ENCODE measurements at regions not wholly inside any gene's neighbourhood (a gene's known extent, or its start where the extent isn't known, plus 50 kb on each side); places are given as distances from the start of the nearest gene placed in this dataset.

DNA sequence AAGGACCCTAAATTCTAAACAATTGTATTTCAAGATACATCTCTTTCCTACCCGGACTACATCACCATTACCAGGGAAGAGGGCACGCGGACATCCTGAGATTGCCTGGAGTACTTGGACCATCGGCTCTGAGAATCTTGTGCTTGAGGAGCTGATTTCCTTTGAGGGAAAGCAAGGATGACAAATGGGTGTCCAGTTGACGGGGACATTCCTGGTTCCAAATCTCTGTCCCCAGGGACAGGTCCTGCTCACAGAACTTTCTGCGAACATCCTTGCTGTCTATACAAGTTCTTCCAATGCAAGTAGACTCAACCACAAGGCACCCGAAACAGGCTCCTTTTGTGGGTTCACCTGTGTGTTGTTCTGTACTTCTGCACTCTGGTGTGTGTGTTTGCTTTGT lies 289.5 kb upstream of the MYT1L start:
- DNase-seq: no peak
- CTCF ChIA-PET: interaction anchor here (1.4 to 1.6 kb wide), 2 partner anchors 14 to 78 kb away, joined by 5 read pairs; no protein-coding TSS in a partner anchor
- TF ChIP-seq RFX5 (IDR thresholded peaks at IDR 0.05; ENCODE audit: low read length) (no peak), SIN3A (IDR thresholded peaks at IDR 0.05; ENCODE audit: borderline replicate concordance, low read depth, low read length) (no peak), EP300 (IDR thresholded peaks at IDR 0.05; ENCODE audit: borderline replicate concordance in 1 of 2, low read depth in 1 of 2, low read length in 1 of 2) (no peak), GABPA (IDR thresholded peaks at IDR 0.05; ENCODE audit: low read depth) (no peak), TAF1 (IDR thresholded peaks at IDR 0.05; ENCODE audit: borderline replicate concordance, low read depth, low read length) (no peak), TCF12 (IDR thresholded peaks at IDR 0.05) (no peak), FOXM1 (IDR thresholded peaks at IDR 0.05; ENCODE audit: low read depth) (no peak)
- TF ChIP-seq, protein P1, sequence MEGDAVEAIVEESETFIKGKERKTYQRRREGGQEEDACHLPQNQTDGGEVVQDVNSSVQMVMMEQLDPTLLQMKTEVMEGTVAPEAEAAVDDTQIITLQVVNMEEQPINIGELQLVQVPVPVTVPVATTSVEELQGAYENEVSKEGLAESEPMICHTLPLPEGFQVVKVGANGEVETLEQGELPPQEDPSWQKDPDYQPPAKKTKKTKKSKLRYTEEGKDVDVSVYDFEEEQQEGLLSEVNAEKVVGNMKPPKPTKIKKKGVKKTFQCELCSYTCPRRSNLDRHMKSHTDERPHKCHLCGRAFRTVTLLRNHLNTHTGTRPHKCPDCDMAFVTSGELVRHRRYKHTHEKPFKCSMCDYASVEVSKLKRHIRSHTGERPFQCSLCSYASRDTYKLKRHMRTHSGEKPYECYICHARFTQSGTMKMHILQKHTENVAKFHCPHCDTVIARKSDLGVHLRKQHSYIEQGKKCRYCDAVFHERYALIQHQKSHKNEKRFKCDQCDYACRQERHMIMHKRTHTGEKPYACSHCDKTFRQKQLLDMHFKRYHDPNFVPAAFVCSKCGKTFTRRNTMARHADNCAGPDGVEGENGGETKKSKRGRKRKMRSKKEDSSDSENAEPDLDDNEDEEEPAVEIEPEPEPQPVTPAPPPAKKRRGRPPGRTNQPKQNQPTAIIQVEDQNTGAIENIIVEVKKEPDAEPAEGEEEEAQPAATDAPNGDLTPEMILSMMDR (IDR thresholded peaks at IDR 0.05): no peak

DNA sequence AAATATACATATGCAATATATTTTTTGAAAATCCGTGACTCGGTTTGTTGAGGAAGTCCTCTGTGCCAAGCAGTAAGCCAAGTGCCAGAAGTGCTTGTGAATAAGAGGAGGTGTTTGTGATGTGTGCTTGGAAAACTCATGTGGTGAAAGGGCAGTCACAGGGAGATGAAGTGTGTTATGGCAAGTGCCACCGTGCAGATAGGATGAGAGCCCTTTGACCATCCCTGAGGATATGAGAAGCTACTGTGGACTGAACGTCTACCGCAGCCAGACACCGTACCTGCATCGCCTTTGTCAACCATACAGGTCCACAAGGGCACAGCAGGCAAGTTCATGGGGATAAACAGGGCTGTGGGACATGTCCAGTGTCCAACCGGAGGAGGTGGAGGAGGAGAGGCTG lies 288.9 kb upstream of the MYT1L start:
- H3K9me3 ChIP-seq: no peaks in the 10 kb centered on the region; the same call in 1 of the 2 replicates
- ChIA-PET POLR2A (no interaction called here), CTCF (interaction anchor here (0.9 to 1.3 kb wide), 2 partner anchors 38 to 765 kb away, joined by 3 read pairs; no protein-coding TSS in a partner anchor)
- no peak overlapping the region for H3K4me3 ChIP-seq (ENCODE audit: low read depth in 2 of 2, low read length in 1 of 2)
- H3K4me2 ChIP-seq: no peak overlapping the region
- no peak overlapping the region for H2AFZ ChIP-seq (ENCODE audit: low read depth)
- H4K20me1 ChIP-seq (ENCODE audit: insufficient read depth): no peaks in the 10 kb centered on the region
- H3K4me1 ChIP-seq (ENCODE audit: control insufficient read depth in 1 of 2, insufficient read depth in 2 of 2, low read depth in 1 of 2, low read length in 1 of 2): no peaks in the 10 kb centered on the region; a peak in 1 of 4 replicates
- no peaks in the 10 kb centered on the region for H3K27me3 ChIP-seq (ENCODE audit: insufficient read depth)
- 43% methylated on average over 8 of the region's 8 CpGs for WGBS (ENCODE audit: low lambda C conversion rate)
- H3K9me2 ChIP-seq: no peaks in the 10 kb centered on the region
- H3K9ac ChIP-seq: no peak overlapping the region
- no peak for TF ChIP-seq RAD21 (IDR thresholded peaks at IDR 0.05; ENCODE audit: low read length)
- TF ChIP-seq, protein P2, sequence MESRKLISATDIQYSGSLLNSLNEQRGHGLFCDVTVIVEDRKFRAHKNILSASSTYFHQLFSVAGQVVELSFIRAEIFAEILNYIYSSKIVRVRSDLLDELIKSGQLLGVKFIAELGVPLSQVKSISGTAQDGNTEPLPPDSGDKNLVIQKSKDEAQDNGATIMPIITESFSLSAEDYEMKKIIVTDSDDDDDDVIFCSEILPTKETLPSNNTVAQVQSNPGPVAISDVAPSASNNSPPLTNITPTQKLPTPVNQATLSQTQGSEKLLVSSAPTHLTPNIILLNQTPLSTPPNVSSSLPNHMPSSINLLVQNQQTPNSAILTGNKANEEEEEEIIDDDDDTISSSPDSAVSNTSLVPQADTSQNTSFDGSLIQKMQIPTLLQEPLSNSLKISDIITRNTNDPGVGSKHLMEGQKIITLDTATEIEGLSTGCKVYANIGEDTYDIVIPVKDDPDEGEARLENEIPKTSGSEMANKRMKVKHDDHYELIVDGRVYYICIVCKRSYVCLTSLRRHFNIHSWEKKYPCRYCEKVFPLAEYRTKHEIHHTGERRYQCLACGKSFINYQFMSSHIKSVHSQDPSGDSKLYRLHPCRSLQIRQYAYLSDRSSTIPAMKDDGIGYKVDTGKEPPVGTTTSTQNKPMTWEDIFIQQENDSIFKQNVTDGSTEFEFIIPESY (IDR thresholded peaks at IDR 0.05; ENCODE audit: borderline replicate concordance, low read depth): no peak
- H3K79me2 ChIP-seq (ENCODE audit: insufficient read depth): no peaks in the 10 kb centered on the region
- DNase-seq: no peak
- no peaks in the 10 kb centered on the region for H3F3A ChIP-seq (replicated peaks; ENCODE audit: insufficient read depth)
- H3K27ac ChIP-seq (ENCODE audit: low read depth in 2 of 2, low read length in 1 of 2): no peak overlapping the region
- H3K36me3 ChIP-seq (replicated peaks in 1 of 2; ENCODE audit: control insufficient read depth in 1 of 2, insufficient read depth in 2 of 2, low read length in 1 of 2): no peaks in the 10 kb centered on the region

More for the DNA sequence above, 289.5 kb upstream of the MYT1L start:
- H3K27me3 ChIP-seq (ENCODE audit: insufficient read depth): no peaks in the 10 kb centered on the region
- H3F3A ChIP-seq (replicated peaks; ENCODE audit: insufficient read depth): no peaks in the 10 kb centered on the region
- H3K9me3 ChIP-seq: no peaks in the 10 kb centered on the region
- POLR2A ChIA-PET: no interaction called here
- H3K9ac ChIP-seq: no peak overlapping the region
- no peaks in the 10 kb centered on the region for H3K36me3 ChIP-seq (replicated peaks in 1 of 2; ENCODE audit: control insufficient read depth in 1 of 2, insufficient read depth in 2 of 2, low read length in 1 of 2)
- WGBS (ENCODE audit: low lambda C conversion rate): 31% methylated on average over 7 of the region's 7 CpGs
- H4K20me1 ChIP-seq (ENCODE audit: insufficient read depth): no peaks in the 10 kb centered on the region
- no peak overlapping the region for H3K27ac ChIP-seq (ENCODE audit: low read depth in 2 of 2, low read length in 1 of 2)
- H3K4me3 ChIP-seq (ENCODE audit: low read depth in 2 of 2, low read length in 1 of 2): no peak overlapping the region
- no peaks in the 10 kb centered on the region; a peak in 1 of 4 replicates for H3K4me1 ChIP-seq (ENCODE audit: control insufficient read depth in 1 of 2, insufficient read depth in 2 of 2, low read depth in 1 of 2, low read length in 1 of 2)
- H3K9me2 ChIP-seq: no peaks in the 10 kb centered on the region
- no peak overlapping the region for H2AFZ ChIP-seq (ENCODE audit: low read depth)
- no peaks in the 10 kb centered on the region for H3K79me2 ChIP-seq (ENCODE audit: insufficient read depth)
- no peak overlapping the region for H3K4me2 ChIP-seq
